IPS-20b (cell line): ENCODE measurements at regions not wholly inside any gene's neighbourhood (a gene's known extent, or its start where the extent isn't known, plus 50 kb on each side); places are given as distances from the start of the nearest gene placed in this dataset.

Source experiments
- H3K27ac ChIP-seq: one replicate; pipeline ENCODE4 v1.5.1; 2013; ENCODE audit warnings: low read length
- H3K27me3 ChIP-seq: 2 replicates; pipeline ENCODE4 v1.6.1; 2013; ENCODE audit warnings: mild to moderate bottlenecking, low read length, inconsistent platforms; ENCODE audit not compliant: insufficient read depth
- H3K36me3 ChIP-seq: 2 replicates; pipeline ENCODE4 v1.6.1; 2013; ENCODE audit warnings: low read depth, mild to moderate bottlenecking, inconsistent platforms, low read length, moderate library complexity; ENCODE audit not compliant: insufficient read depth
- H3K4me1 ChIP-seq: 2 replicates; pipeline ENCODE4 v1.6.1; 2013; ENCODE audit warnings: mild to moderate bottlenecking, control low read depth, inconsistent platforms, low read length, moderate library complexity; ENCODE audit not compliant: insufficient read depth
- H3K4me3 ChIP-seq: 2 replicates; pipeline ENCODE4 v1.5.1; 2013; ENCODE audit warnings: mild to moderate bottlenecking, low read length, inconsistent platforms
- H3K9ac ChIP-seq: 2 replicates; pipeline ENCODE4 v1.6.1; 2013; ENCODE audit warnings: low read depth, mild to moderate bottlenecking, inconsistent platforms, low read length, moderate library complexity
- H3K9me3 ChIP-seq: 2 replicates; pipeline ENCODE4 v1.6.1; 2013; ENCODE audit warnings: mild to moderate bottlenecking, low read depth, low read length, inconsistent platforms; ENCODE audit not compliant: insufficient read depth

- no peak overlapping the region for H3K9ac ChIP-seq
- no peaks in the 10 kb centered on the region for H3K36me3 ChIP-seq
- H3K9me3 ChIP-seq, result no peaks in the 10 kb centered on the region
- no peaks in the 10 kb centered on the region for H3K27me3 ChIP-seq
- H3K4me3 ChIP-seq, result no peak overlapping the region
- H3K27ac ChIP-seq, result no peak overlapping the region
- no peaks in the 10 kb centered on the region for H3K4me1 ChIP-seq
Observed at GRCh38 chr9:115263371-115264075, 145.6 kb upstream of the TNC start.

GRCh38 chr9:115264313-115264712 is 146.4 kb upstream of the TNC start:
- no peaks in the 10 kb centered on the region for H3K36me3 ChIP-seq
- no peak overlapping the region for H3K4me3 ChIP-seq
- H3K27me3 ChIP-seq, result no peaks in the 10 kb centered on the region
- no peak overlapping the region for H3K27ac ChIP-seq
- no peaks in the 10 kb centered on the region for H3K9me3 ChIP-seq
- H3K9ac ChIP-seq, result no peak overlapping the region
- H3K4me1 ChIP-seq, result no peaks in the 10 kb centered on the region

GRCh38 chr9:115267790-115268189 is 149.8 kb upstream of the TNC start:
- no peak overlapping the region for H3K9ac ChIP-seq
- no peaks in the 10 kb centered on the region for H3K36me3 ChIP-seq
- no peak overlapping the region for H3K27ac ChIP-seq
- H3K27me3 ChIP-seq, result no peaks in the 10 kb centered on the region
- H3K4me3 ChIP-seq, result no peak overlapping the region
- no peaks in the 10 kb centered on the region for H3K4me1 ChIP-seq
- H3K9me3 ChIP-seq, result no peaks in the 10 kb centered on the region; the same call in 1 of the 2 replicates

GRCh38 chr9:115275753-115276152 is 157.8 kb upstream of the TNC start:
- Histone ChIP-seq H3K4me1 (no peaks in the 10 kb centered on the region), H3K36me3 (no peaks in the 10 kb centered on the region), H3K9ac (no peak overlapping the region), H3K9me3 (no peaks in the 10 kb centered on the region; the same call in 1 of the 2 replicates), H3K27ac (no peak overlapping the region), H3K4me3 (no peak overlapping the region), H3K27me3 (no peaks in the 10 kb centered on the region)

- no peak overlapping the region for H3K27ac ChIP-seq
- no peaks in the 10 kb centered on the region for H3K36me3 ChIP-seq
- no peak overlapping the region for H3K9ac ChIP-seq
- H3K27me3 ChIP-seq, result no peaks in the 10 kb centered on the region
- no peak overlapping the region for H3K4me3 ChIP-seq
- no peaks in the 10 kb centered on the region for H3K4me1 ChIP-seq
- H3K9me3 ChIP-seq, result no peaks in the 10 kb centered on the region
Observed at GRCh38 chr9:115276621-115277020, 158.7 kb upstream of the TNC start.

GRCh38 chr9:115277301-115277700 is 159.3 kb upstream of the TNC start:
- Histone ChIP-seq H3K9ac (no peak overlapping the region), H3K9me3 (no peaks in the 10 kb centered on the region), H3K27ac (no peak overlapping the region), H3K36me3 (no peaks in the 10 kb centered on the region), H3K27me3 (no peaks in the 10 kb centered on the region), H3K4me1 (no peaks in the 10 kb centered on the region), H3K4me3 (no peak overlapping the region)

- Histone ChIP-seq H3K4me3 (no peak overlapping the region), H3K9me3 (no peaks in the 10 kb centered on the region), H3K9ac (no peak overlapping the region), H3K27me3 (no peaks in the 10 kb centered on the region), H3K27ac (no peak overlapping the region), H3K4me1 (no peaks in the 10 kb centered on the region), H3K36me3 (no peaks in the 10 kb centered on the region)
Observed at GRCh38 chr9:115278326-115279035, 160.5 kb upstream of the TNC start.

GRCh38 chr9:115283395-115283794 is 165.4 kb upstream of the TNC start:
- no peaks in the 10 kb centered on the region for H3K36me3 ChIP-seq
- no peaks in the 10 kb centered on the region for H3K27me3 ChIP-seq
- no peak overlapping the region for H3K9ac ChIP-seq
- H3K4me1 ChIP-seq, result no peaks in the 10 kb centered on the region
- H3K9me3 ChIP-seq, result no peaks in the 10 kb centered on the region
- no peak overlapping the region for H3K27ac ChIP-seq
- H3K4me3 ChIP-seq, result no peak overlapping the region

- no peaks in the 10 kb centered on the region for H3K36me3 ChIP-seq
- H3K27me3 ChIP-seq, result no peaks in the 10 kb centered on the region
- H3K9ac ChIP-seq, result no peak overlapping the region
- H3K9me3 ChIP-seq, result no peaks in the 10 kb centered on the region
- no peak overlapping the region for H3K27ac ChIP-seq
- no peak overlapping the region for H3K4me3 ChIP-seq
- no peaks in the 10 kb centered on the region for H3K4me1 ChIP-seq
Observed at GRCh38 chr9:115285836-115286235, 167.9 kb upstream of the TNC start.

- H3K9ac ChIP-seq, result no peak overlapping the region
- H3K27me3 ChIP-seq, result no peaks in the 10 kb centered on the region
- no peaks in the 10 kb centered on the region for H3K36me3 ChIP-seq
- H3K9me3 ChIP-seq, result no peaks in the 10 kb centered on the region
- H3K4me3 ChIP-seq, result no peak overlapping the region
- H3K27ac ChIP-seq, result no peak overlapping the region
- peaks cover under 1% of the 10 kb centered on the region; the same call in 1 of the 2 replicates for H3K4me1 ChIP-seq
Observed at GRCh38 chr9:115286411-115286810, 168.5 kb upstream of the TNC start.

- Histone ChIP-seq H3K36me3 (no peaks in the 10 kb centered on the region), H3K4me1 (peaks cover 10% of the 10 kb centered on the region), H3K9ac (no peak overlapping the region), H3K4me3 (no peak overlapping the region), H3K27me3 (no peaks in the 10 kb centered on the region), H3K9me3 (no peaks in the 10 kb centered on the region), H3K27ac (no peak overlapping the region)
Observed at GRCh38 chr9:115289757-115290208, 171.8 kb upstream of the TNC start.

GRCh38 chr9:115291841-115292240 is 173.9 kb upstream of the TNC start:
- H3K27me3 ChIP-seq, result no peaks in the 10 kb centered on the region
- H3K4me3 ChIP-seq, result no peak overlapping the region
- H3K9ac ChIP-seq, result no peak overlapping the region
- no peaks in the 10 kb centered on the region for H3K9me3 ChIP-seq
- no peaks in the 10 kb centered on the region for H3K36me3 ChIP-seq
- H3K4me1 ChIP-seq, result peaks cover 10% of the 10 kb centered on the region
- H3K27ac ChIP-seq, result no peak overlapping the region
